GM13976 (cell line): ENCODE measurements at regions not wholly inside any gene's neighbourhood (a gene's known extent, or its start where the extent isn't known, plus 50 kb on each side); places are given as distances from the start of the nearest gene placed in this dataset.

Experiments
- DNase-seq: peaks from one replicate; pipeline ENCODE4 v3.0.0; 2012; ENCODE audit warnings: low spot score
- in situ Hi-C: fragments of 300-500 bp; cut with MboI; formaldehyde crosslinking; loops from one replicate; pipeline ENCODE4 v1.12.0; 2022; ENCODE audit warnings: low sequenced_read_pairs, mixed read lengths, inconsistent platforms; ENCODE audit not compliant: unreplicated experiment
- TF ChIP-seq, protein P1 (sequence below): IDR thresholded peaks from 2 replicates; pipeline ENCODE4 v1.5.1; 2012; ENCODE audit warnings: borderline replicate concordance, mild to moderate bottlenecking; ENCODE audit not compliant: insufficient read depth; ENCODE audit errors: extremely low read depth, missing control alignments, control extremely low read depth

DNA sequence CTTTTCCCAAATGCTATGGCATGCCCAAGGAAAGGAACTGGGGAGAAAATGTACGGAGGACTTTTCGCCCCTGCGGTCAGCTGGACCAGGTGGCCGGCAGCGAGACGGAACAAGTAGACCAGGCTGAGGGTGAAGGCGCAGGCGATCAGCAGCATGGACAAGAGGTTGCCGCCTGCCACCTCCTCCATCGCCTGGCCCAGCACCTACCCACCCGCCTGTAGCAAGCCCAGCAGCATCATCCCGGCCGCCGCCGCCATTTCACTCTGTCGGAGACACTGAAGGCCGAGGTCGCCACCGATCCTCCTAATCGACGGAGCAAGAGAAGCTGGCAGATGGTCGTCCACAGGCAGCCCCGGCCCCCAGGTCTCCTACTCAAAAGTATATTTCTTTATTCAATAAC is 1046.3 kb upstream of the GBE1 start:
- DNase-seq: no peak
- in situ Hi-C loops: no loop called here
- TF ChIP-seq, protein P1, sequence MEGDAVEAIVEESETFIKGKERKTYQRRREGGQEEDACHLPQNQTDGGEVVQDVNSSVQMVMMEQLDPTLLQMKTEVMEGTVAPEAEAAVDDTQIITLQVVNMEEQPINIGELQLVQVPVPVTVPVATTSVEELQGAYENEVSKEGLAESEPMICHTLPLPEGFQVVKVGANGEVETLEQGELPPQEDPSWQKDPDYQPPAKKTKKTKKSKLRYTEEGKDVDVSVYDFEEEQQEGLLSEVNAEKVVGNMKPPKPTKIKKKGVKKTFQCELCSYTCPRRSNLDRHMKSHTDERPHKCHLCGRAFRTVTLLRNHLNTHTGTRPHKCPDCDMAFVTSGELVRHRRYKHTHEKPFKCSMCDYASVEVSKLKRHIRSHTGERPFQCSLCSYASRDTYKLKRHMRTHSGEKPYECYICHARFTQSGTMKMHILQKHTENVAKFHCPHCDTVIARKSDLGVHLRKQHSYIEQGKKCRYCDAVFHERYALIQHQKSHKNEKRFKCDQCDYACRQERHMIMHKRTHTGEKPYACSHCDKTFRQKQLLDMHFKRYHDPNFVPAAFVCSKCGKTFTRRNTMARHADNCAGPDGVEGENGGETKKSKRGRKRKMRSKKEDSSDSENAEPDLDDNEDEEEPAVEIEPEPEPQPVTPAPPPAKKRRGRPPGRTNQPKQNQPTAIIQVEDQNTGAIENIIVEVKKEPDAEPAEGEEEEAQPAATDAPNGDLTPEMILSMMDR: no peak

DNA sequence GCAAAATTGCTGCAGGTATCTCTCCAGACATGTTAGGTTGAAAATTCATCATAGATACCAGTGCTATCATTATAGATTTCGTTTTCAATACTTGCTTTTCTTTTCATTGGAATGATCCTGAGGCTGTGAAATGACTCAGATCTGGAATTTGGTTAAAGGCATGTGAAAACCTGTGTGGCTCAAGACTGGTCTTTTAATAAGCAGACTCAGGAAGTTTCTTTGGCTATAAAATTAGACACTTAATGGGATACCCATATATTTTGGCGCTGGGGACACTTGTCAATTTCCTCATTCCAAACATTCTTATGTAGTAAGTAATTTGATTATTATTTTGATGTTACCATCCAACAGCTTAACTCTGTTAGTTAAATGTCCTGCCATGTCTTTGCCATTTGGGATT is 1041.1 kb upstream of the GBE1 start:
- in situ Hi-C loops: no loop called here
- DNase-seq: no peak
- TF ChIP-seq, protein P1: no peak

DNA sequence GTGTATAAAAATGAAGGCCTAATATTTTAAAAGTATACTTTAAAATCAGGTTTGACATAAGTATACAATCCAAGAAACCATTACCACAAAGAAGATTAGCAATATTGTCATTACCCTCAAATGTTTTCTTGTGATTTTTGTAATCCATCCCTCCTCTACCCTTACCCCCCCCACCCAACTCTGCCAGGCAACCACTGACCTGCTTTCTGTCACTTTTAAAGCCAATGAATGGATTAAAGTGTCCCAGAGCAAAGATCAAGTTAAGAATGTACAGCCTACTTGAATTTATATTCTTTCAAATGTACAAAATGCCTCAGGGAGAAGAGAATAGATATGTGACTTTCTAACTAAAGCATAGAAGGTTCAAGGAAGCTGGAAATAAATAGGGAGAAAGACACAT is 1038.8 kb upstream of the GBE1 start:
- DNase-seq: no peak
- TF ChIP-seq, protein P1: no peak
- in situ Hi-C loops: no loop called here

DNA sequence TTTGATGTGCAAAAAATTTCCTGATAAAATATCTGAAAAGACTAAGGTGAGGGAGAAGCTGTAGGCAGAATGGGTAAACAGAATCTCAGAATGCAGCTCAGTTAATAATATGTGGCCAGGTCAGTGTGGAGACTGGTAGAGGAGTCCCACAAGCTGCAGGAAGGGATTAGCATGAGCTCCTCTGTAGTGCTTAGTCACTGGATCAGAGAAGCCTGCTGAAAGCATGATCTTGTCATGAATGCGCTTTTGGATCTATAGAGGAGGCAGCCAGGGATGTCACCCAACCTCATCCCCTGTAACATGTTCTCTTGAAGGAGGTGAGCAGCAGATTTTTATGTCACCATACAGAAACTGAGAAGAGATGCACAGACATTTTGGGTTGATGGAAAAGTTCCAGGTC is 1035.3 kb upstream of the GBE1 start:
- in situ Hi-C loops: no loop called here
- TF ChIP-seq, protein P1: no peak
- DNase-seq: no peak

DNA sequence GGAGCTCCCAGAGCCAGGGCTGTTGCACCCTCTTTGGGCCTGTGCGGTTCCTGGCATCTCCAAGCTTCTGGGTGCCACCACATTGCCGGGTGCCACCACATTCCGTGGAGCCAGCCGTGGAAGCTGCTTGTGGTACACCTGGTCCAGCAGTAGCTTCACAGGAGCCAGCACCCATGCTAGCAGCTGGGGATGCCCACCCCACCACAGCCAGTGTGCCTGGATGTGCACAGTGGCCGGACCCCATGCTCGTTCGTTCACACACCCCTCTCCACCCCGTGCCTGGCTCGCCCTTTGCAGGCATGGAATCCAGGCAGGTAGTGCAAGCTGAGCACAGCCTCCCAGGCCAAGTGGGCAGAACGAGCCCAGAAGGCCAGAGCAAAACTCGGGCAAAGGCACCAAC is 1029.8 kb upstream of the GBE1 start:
- no peak for DNase-seq
- in situ Hi-C loops: no loop called here
- TF ChIP-seq, protein P1: no peak

DNA sequence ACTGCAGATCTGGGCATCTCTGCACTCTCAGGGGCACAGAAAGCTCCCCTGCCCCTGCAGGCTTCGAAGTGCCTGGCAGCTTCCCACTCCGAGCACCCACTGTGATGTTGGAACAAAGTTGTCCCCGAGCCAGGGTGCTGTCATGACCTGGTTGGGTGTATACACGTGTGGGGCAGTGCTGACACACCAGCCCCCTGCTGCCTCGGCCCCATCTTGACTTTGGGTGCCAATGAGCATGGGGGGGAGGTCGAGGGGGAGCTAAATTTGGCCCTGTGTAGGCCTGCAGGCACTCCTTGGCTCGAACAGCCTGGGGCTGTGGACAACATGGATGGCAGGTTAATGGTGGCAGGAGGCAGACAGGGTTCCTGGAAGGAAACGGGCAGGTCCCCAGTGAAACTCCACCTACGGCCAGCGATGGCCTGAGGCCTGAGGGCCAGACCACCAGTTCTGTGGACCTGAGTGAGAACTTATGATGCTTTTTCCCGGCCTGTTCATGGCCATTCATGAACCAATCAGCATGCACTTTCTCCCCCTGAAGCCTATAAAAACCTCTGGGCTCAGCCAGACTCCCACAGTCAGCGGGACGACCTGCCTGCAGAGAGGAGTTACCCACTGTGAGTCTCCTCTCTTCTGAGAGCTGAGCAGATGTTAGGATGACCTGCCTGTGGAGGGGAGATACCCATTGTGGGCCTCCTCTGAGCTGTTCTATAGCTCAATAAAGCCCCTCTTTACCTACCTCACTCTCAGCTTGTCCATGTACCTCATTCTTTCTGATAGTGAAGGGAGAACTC is 1029.1 kb upstream of the GBE1 start:
- DNase-seq: no peak
- TF ChIP-seq, protein P1: no peak
- in situ Hi-C loops: no loop called here
